Fibroblast of peridontal ligament (primary cell): ENCODE measurements at regions not wholly inside any gene's neighbourhood (a gene's known extent, or its start where the extent isn't known, plus 50 kb on each side); places are given as distances from the start of the nearest gene placed in this dataset.
"Not testable (repeated sequence)": the region's sequence is repeated elsewhere in the genome, so short reads cannot be mapped to it uniquely, and the experiment has no call there.

Experiments used
- DNase-seq: peaks from one replicate; pipeline ENCODE4 v3.0.0-alpha.2; 2010; ENCODE audit errors: extremely low read depth

DNA sequence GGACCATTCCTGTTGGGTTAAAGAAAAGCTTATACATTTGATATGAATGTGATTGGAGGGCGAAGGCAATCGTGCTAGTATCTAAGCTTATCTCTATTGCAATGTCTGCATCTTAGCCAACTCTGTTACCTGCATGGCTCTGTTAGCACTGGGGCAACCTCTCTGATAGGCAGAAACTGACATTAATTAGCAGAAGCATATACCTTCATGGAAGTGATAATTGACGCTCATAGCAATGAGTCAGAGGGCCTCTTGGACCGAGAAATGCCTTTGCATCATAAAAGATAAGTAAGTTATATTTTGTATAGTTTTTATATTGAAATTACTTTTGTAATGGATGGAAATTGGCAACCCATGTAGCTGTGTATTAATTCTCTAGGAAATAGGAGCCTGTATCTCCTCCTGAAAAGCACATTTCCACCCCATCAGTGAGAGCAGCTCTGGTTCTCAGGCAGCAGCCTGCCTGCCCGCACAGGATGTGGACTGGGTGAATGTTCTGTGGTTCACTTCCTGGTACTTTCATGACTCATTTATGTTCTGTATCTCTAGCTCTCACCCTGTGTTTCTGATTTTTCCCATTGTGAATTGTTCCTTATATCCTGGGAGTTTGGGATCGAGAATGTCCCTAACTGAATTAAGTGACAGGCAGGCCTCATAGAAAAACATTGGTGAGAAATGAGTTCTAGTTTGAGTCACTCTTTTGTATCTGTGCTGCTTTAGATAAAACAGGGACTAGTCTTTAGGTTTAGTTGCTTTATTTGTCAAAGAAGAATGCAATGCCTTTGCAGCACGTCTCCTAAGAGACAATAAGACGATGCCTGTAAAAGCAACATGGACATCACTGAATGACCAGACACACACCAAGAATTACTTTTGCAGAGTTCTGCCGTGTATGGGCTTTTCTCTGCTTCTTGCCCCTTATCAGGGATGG lies 344.9 kb downstream of the DCDC2C start:
- DNase-seq: no peak

DNA sequence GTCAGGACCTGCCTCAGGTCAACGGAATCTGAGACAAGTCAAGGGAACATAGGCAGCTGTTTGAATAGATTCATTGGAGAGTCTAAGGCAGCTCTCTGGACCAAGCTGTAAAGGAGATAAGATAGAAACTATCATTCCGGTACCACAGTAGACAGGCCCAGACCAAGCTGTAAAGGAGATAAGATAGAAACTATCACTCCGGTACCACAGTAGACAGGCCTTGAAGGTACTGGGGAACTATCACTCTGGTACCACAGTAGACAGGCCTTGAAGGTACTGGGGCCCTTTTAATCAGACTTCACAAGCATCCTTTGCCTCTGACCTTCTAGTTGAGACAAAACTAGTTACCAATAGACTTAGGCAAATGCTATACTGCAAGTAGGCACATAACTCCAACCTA lies 346.1 kb downstream of the DCDC2C start:
- no peak for DNase-seq

- DNase-seq: no peak
These were observed 350.6 kb downstream of the DCDC2C start for GRCh38 chr2:4053769-4054493.

GRCh38 chr2:4066217-4066616 lies 362.8 kb downstream of the DCDC2C start:
- DNase-seq: no peak

DNA sequence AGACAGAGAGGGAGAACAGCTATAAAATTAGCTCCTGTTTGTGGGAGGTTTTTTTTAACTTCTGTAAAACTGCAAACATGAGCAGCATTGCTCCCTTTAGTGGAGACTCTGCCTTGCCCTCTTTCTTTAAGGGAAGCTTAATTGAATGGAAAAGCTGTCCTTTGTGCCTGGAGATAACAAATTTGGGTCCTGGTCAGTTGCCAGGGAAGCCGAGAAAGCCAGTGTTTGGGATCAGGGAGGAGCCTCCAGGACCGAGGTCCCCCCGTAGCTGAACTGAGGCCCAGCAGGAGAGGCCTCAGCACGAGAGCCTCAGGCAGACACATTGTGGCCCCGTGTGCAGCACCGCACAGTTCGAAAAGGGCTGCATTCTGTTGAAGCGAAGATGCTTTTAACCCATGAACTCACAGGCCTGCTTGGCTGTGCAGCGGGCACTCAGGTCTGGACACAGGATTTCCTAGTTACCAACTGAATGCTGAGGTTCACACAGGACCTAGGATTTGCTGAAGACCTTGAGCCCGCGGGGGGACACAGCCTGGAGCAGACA lies 369.7 kb downstream of the DCDC2C start:
- no peak for DNase-seq

DNA sequence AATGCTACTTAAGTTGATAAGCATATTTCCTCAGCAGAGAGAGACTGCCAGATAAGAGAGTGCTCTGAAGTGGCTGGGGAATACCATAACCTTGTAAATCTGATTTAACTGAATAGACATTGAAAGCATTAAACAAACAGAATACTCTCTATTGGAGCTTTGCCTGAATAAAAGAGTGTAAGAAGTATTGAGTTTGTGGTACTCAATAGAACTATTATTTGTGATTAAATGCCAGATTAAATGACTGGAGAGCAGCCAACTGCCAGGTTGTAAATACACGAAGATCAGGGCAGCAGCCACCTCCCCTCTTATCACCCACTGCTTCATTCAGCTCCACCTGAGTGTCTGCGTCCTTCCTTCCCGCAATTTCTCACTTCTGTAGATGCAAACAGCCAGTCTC lies 373.6 kb downstream of the DCDC2C start:
- DNase-seq: no peak

DNA sequence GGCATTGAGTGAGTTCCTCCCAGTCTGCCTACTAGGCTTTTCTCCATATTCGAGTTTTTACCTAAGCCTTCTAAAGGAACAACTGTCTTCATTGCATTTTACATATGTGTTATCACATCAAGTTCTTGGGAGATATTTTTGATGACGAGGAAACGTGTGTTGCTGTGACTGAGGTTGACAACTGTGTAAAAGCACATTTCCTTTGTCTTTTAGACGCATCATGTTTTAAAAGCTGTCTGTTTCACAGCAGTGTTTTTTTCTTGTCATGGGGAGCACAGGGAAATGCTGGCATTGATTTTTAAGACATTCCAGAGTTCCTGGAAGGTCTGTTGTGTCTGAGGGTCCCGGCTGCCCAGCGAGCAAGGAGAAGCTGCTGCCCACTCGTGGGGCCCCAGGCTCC lies 381.8 kb downstream of the DCDC2C start:
- DNase-seq: no peak

GRCh38 chr2:4090668-4091630 lies 387.6 kb downstream of the DCDC2C start:
- no peak for DNase-seq

- DNase-seq: no peak
These were observed 388.5 kb downstream of the DCDC2C start for GRCh38 chr2:4091869-4092268.

GRCh38 chr2:4094743-4095142 lies 391.4 kb downstream of the DCDC2C start:
- DNase-seq: no peak

- DNase-seq: no peak
These were observed 393.8 kb downstream of the DCDC2C start for GRCh38 chr2:4096978-4097766.

DNA sequence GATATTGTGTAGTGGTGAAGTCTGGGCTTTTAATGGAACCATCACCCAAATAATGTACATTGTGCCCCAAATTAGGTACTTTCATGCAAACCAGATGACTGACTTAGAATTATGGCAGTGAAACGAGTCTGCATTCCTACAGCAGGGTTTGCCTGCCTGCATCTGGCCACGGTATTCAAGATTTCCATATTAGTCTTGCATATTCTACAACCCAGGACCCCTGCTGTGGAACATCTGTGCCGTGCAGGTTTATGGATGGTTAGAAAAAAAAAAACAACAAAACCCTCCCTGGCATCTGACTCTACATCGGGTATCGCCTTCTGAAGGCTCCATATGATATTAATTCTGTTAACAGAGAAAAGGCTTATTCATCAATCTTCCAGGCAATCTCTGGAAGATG lies 394.8 kb downstream of the DCDC2C start:
- no peak for DNase-seq

- DNase-seq: no peak
These were observed 398.6 kb downstream of the DCDC2C start for GRCh38 chr2:4101936-4102335.

DNA sequence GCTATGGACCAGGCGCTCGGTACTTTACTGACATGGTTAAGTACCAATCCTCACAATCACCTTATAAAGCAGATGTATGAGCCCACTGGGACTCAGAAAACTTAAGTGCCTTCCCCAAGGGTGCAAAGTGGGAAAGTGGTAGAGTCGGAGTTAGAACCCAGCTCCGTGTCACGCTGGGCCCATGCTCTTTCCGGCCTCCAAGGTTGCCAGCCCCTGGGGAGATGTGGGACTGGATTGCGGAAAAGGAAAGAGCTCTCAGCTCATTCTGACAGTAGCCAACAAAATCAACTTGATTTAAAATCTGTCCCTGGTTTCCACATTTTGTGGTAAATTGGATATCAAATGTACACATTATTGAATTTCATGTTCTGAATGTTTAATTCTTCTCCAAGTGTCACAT lies 403.8 kb downstream of the DCDC2C start:
- DNase-seq: no peak

DNA sequence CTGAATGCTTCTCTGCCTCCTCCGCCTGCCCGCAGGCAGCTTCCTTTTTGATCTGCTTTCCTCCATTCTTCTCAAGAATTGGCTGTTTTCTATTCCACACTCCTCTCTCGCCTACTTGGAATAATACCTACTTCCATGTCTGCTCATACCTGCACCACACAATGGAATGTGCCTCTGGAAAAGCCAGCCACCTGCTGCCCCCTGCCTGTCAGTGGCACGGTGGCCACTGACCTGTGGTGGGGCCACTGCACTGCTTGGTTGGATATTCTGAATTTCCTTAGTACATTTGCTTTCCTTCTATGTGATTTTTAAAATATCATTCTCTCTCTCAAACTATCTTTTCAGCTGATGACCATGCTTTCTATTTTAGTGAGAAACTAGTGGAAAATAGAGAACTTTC lies 406.9 kb downstream of the DCDC2C start:
- DNase-seq: no peak

GRCh38 chr2:4115435-4115834 lies 412.1 kb downstream of the DCDC2C start:
- DNase-seq: not testable (repeated sequence)

DNA sequence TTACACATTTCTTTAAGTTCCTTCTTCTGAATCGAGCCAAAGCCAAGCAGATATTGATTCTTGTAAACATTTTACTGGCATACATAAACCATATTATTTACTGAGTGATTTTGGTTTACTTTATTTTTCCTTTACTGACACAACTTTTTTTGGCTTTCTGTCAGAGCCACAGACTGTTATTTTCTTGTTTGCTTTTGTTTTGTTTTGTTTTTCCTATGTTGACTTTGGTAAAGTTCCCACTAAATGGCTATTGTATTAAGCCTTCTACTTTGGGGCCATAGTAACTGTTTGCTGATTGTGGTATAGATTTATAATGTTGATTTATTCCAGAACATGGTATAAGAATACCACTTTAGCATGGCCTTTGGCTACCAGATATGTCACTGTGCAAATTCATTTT lies 419.4 kb downstream of the DCDC2C start:
- no peak for DNase-seq

GRCh38 chr2:4130651-4131050 lies 427.3 kb downstream of the DCDC2C start:
- no peak for DNase-seq

- DNase-seq: no peak
These were observed 431.5 kb downstream of the DCDC2C start for GRCh38 chr2:4134551-4135550.

DNA sequence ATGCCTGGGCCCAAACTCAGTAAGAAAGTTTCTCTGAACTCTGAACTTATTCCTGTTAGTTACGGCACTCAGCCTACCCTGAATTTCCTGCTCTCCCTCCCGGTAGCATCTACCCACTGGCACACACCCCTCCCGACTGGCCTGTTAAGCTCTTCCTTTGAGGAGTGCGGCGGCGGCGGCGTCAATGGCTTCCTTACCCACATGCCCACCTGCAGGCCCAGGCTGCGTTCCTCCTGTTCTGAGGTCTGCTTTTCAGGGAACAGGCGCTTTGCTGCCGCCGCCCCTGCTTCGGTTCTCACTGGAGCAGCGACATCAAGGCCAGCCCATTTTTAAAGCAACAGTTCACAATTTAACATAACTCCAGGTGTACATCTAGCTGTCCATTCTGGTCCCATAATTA lies 432.4 kb downstream of the DCDC2C start:
- DNase-seq: no peak
